Natural killer cell (primary cell): ENCODE measurements at regions not wholly inside any gene's neighbourhood (a gene's known extent, or its start where the extent isn't known, plus 50 kb on each side); places are given as distances from the start of the nearest gene placed in this dataset.

Experiments
- ATAC-seq, 3 donors: fragments of 150-1000 bp in 2 of 3; fragments of 200-7000 bp in 1 of 3; cut with Tn5 transposase; 1 replicate in 1 of 3; 2 replicates in 2 of 3; pipeline ENCODE4 v1.10.0; 2021; ENCODE audit warnings: mild to moderate bottlenecking in 2 of 3, moderate library complexity in 2 of 3
- DNase-seq, 2 donors: peaks; one replicate each; pipeline versions ENCODE4 v3.0.0 to v3.0.0-alpha.2; 2013 to 2021; ENCODE audit warnings: mixed read lengths in 1 of 2
- H3K27ac ChIP-seq: one replicate; pipeline ENCODE4 v1.5.1; 2013; ENCODE audit warnings: mild to moderate bottlenecking, low read length
- H3K27me3 ChIP-seq: one replicate; pipeline ENCODE4 v1.6.1; 2013; ENCODE audit warnings: low read length; ENCODE audit not compliant: control insufficient read depth, insufficient read depth
- H3K36me3 ChIP-seq: one replicate; pipeline ENCODE4 v1.6.1; 2013; ENCODE audit warnings: low read length; ENCODE audit not compliant: control insufficient read depth, insufficient read depth
- H3K4me1 ChIP-seq: one replicate; pipeline ENCODE4 v1.6.1; 2013; ENCODE audit warnings: low read length; ENCODE audit not compliant: control insufficient read depth, insufficient read depth
- H3K4me3 ChIP-seq: one replicate; pipeline ENCODE4 v1.5.1; 2013; ENCODE audit warnings: low read length
- H3K9me3 ChIP-seq: one replicate; pipeline ENCODE4 v1.6.1; 2013; ENCODE audit warnings: low read length; ENCODE audit not compliant: control insufficient read depth, insufficient read depth
- H3K27ac Mint-ChIP-seq, 2 donors: one replicate each; pipeline ENCODE4 v1.8.0; 2022; ENCODE audit warnings: mild to moderate bottlenecking in 2 of 2, mixed read lengths in 2 of 2, moderate library complexity in 1 of 2
- H3K27me3 Mint-ChIP-seq, 2 donors: one replicate each; pipeline ENCODE4 v1.8.0; 2022; ENCODE audit warnings: low read depth in 2 of 2, mixed read lengths in 2 of 2
- H3K36me3 Mint-ChIP-seq: one replicate; pipeline ENCODE4 v1.8.0; 2022; ENCODE audit warnings: mixed read lengths
- H3K4me1 Mint-ChIP-seq, 2 donors: one replicate each; pipeline ENCODE4 v1.8.0; 2022; ENCODE audit warnings: mixed read lengths in 2 of 2
- H3K4me3 Mint-ChIP-seq: one replicate; pipeline ENCODE4 v1.8.0; 2022; ENCODE audit warnings: mild to moderate bottlenecking, moderate library complexity, mixed read lengths
- H3K9me3 Mint-ChIP-seq, 2 donors: one replicate each; pipeline ENCODE4 v1.8.0; 2022; ENCODE audit warnings: mixed read lengths in 2 of 2
- CTCF ChIP-seq: fragments of 200-600 bp; IDR thresholded peaks from one replicate; pipeline ENCODE4 v1.8.0; 2022; ENCODE audit warnings: antibody characterized with exemption
- WGBS: methylation state at CpG from one replicate; pipeline ENCODE4 v1.1.7; 2013; ENCODE audit warnings: missing lambda C conversion rate; ENCODE audit not compliant: insufficient coverage; 5-methylcytosine and 5-hydroxymethylcytosine counted together
- intact Hi-C: fragments of 100-400 bp; cut with micrococcal nuclease; formaldehyde crosslinking; loops from one replicate; pipeline ENCODE4 v1.14.2; 2022

GRCh38 chr3:87733671-87734367, 325.0 kb downstream of the CGGBP1 start:
- Histone ChIP-seq H3K27ac (no peak overlapping the region), H3K9me3 (no peaks in the 10 kb centered on the region), H3K4me3 (no peak overlapping the region), H3K4me1 (no peaks in the 10 kb centered on the region), H3K36me3 (no peaks in the 10 kb centered on the region), H3K27me3 (no peaks in the 10 kb centered on the region)
- H3K27me3 Mint-ChIP-seq: no peaks in the 10 kb centered on the region
- DNase-seq (no peak), ATAC-seq (no peak)
- TF ChIP-seq CTCF: no peak
- 96% methylated on average over 7 of the region's 10 CpGs for WGBS
- no peaks in the 10 kb centered on the region for H3K36me3 Mint-ChIP-seq
- no peaks in the 10 kb centered on the region for H3K4me1 Mint-ChIP-seq
- intact Hi-C loops: no loop called here
- no peak overlapping the region for H3K4me3 Mint-ChIP-seq
- peaks cover 0 to 2% of the 10 kb centered on the region in 2 donors for H3K9me3 Mint-ChIP-seq
- no peak overlapping the region for H3K27ac Mint-ChIP-seq

GRCh38 chr3:87732294-87732693, 326.5 kb downstream of the CGGBP1 start:
- no peaks in the 10 kb centered on the region for H3K4me1 Mint-ChIP-seq
- intact Hi-C loops: no loop called here
- no peaks in the 10 kb centered on the region for H3K4me1 ChIP-seq
- H3K27ac Mint-ChIP-seq: no peak overlapping the region
- no peaks in the 10 kb centered on the region for H3K27me3 ChIP-seq
- H3K36me3 Mint-ChIP-seq: no peaks in the 10 kb centered on the region
- H3K36me3 ChIP-seq: no peaks in the 10 kb centered on the region
- no peaks in the 10 kb centered on the region for H3K27me3 Mint-ChIP-seq
- H3K27ac ChIP-seq: no peak overlapping the region
- no peak overlapping the region for H3K4me3 ChIP-seq
- no peak for DNase-seq
- no peak for ATAC-seq
- no peak overlapping the region for H3K4me3 Mint-ChIP-seq
- 60% methylated on average over 2 of the region's 3 CpGs for WGBS
- no peak for TF ChIP-seq CTCF
- H3K9me3 Mint-ChIP-seq: no peaks in the 10 kb centered on the region
- no peaks in the 10 kb centered on the region for H3K9me3 ChIP-seq

GRCh38 chr3:87727783-87728182, 331.0 kb downstream of the CGGBP1 start:
- 74% methylated on average over 4 of the region's 4 CpGs for WGBS
- intact Hi-C loops: no loop called here
- ATAC-seq (no peak), DNase-seq (no peak)
- no peaks in the 10 kb centered on the region for H3K9me3 ChIP-seq
- Mint-ChIP-seq H3K9me3 (peaks cover 7 to 9% of the 10 kb centered on the region in 2 donors), H3K36me3 (no peaks in the 10 kb centered on the region), H3K4me3 (no peak overlapping the region), H3K27ac (no peak overlapping the region), H3K4me1 (no peaks in the 10 kb centered on the region), H3K27me3 (no peaks in the 10 kb centered on the region)
- H3K36me3 ChIP-seq: no peaks in the 10 kb centered on the region
- no peaks in the 10 kb centered on the region for H3K27me3 ChIP-seq
- no peaks in the 10 kb centered on the region for H3K4me1 ChIP-seq
- TF ChIP-seq CTCF: no peak
- no peak overlapping the region for H3K4me3 ChIP-seq
- no peak overlapping the region for H3K27ac ChIP-seq

GRCh38 chr3:87719060-87719459, 339.7 kb downstream of the CGGBP1 start:
- Mint-ChIP-seq H3K9me3 (peaks cover 7 to 9% of the 10 kb centered on the region in 2 donors), H3K27ac (no peak overlapping the region), H3K36me3 (no peaks in the 10 kb centered on the region), H3K4me3 (no peak overlapping the region), H3K27me3 (no peaks in the 10 kb centered on the region), H3K4me1 (no peaks in the 10 kb centered on the region)
- TF ChIP-seq CTCF: no peak
- ATAC-seq: no peak
- no peaks in the 10 kb centered on the region for H3K4me1 ChIP-seq
- no peaks in the 10 kb centered on the region for H3K36me3 ChIP-seq
- H3K9me3 ChIP-seq: no peaks in the 10 kb centered on the region
- intact Hi-C loops: no loop called here
- H3K27me3 ChIP-seq: no peaks in the 10 kb centered on the region
- no peak overlapping the region for H3K27ac ChIP-seq
- no peak for DNase-seq
- H3K4me3 ChIP-seq: no peak overlapping the region
- WGBS: 78% methylated on average over 1 of the region's 2 CpGs
